ENCODE measurements at regions not wholly inside any gene's neighbourhood (a gene's known extent, or its start where the extent isn't known, plus 50 kb on each side); places are given as distances from the start of the nearest gene placed in this dataset.

- no peak for DNase-seq (ENCODE audit: low spot score)
These were observed 179.4 kb downstream of the ETS1 start for GRCh38 chr11:128407962-128408361.

- DNase-seq (ENCODE audit: low spot score) = no peak
These were observed 181.4 kb downstream of the ETS1 start for GRCh38 chr11:128405714-128406662.

GRCh38 chr11:128405112-128405511, 182.2 kb downstream of the ETS1 start:
- DNase-seq (ENCODE audit: low spot score) = no peak

GRCh38 chr11:128404437-128404836, 182.9 kb downstream of the ETS1 start:
- DNase-seq (ENCODE audit: low spot score) = no peak

- DNase-seq (ENCODE audit: low spot score) = no peak
These were observed 186.8 kb downstream of the ETS1 start for GRCh38 chr11:128400382-128401203.

- DNase-seq (ENCODE audit: low spot score) = no peak
These were observed 187.9 kb downstream of the ETS1 start for GRCh38 chr11:128399251-128400121.

GRCh38 chr11:128398517-128399250, 188.7 kb downstream of the ETS1 start:
- DNase-seq (ENCODE audit: low spot score) = no peak

- DNase-seq (ENCODE audit: low spot score) = no peak
These were observed 190.0 kb downstream of the ETS1 start for GRCh38 chr11:128397362-128397761.

GRCh38 chr11:128394431-128395089, 192.8 kb downstream of the ETS1 start:
- DNase-seq (ENCODE audit: low spot score) = no peak

GRCh38 chr11:128392259-128392658, 195.1 kb downstream of the ETS1 start:
- no peak for DNase-seq (ENCODE audit: low spot score)

GRCh38 chr11:128391811-128392210, 195.5 kb downstream of the ETS1 start:
- no peak for DNase-seq (ENCODE audit: low spot score)

GRCh38 chr11:128390246-128390645, 197.1 kb downstream of the ETS1 start:
- DNase-seq (ENCODE audit: low spot score) = no peak

- no peak for DNase-seq (ENCODE audit: low spot score)
These were observed 197.8 kb downstream of the ETS1 start for GRCh38 chr11:128389461-128389976.

- no peak for DNase-seq (ENCODE audit: low spot score)
These were observed 199.0 kb downstream of the ETS1 start for GRCh38 chr11:128388206-128388815.

GRCh38 chr11:128379587-128380580, 207.5 kb downstream of the ETS1 start:
- no peak for DNase-seq (ENCODE audit: low spot score)

GRCh38 chr11:128375961-128376360, 211.4 kb downstream of the ETS1 start:
- no peak for DNase-seq (ENCODE audit: low spot score)

- no peak for DNase-seq (ENCODE audit: low spot score)
These were observed 213.3 kb downstream of the ETS1 start for GRCh38 chr11:128374026-128374425.

- DNase-seq (ENCODE audit: low spot score) = no peak
These were observed 214.4 kb downstream of the ETS1 start for GRCh38 chr11:128372977-128373376.

- no peak for DNase-seq (ENCODE audit: low spot score)
These were observed 219.8 kb downstream of the ETS1 start for GRCh38 chr11:128367573-128367972.
